HG03571 (cell line): ENCODE measurements at regions not wholly inside any gene's neighbourhood (a gene's known extent, or its start where the extent isn't known, plus 50 kb on each side); places are given as distances from the start of the nearest gene placed in this dataset.
"Not testable (repeated sequence)": the region's sequence is repeated elsewhere in the genome, so short reads cannot be mapped to it uniquely, and the experiment has no call there.

Experiments used
- ATAC-seq: cut with Tn5 transposase; IDR thresholded peaks from one replicate; pipeline ENCODE4 v1.9.1; 2021; ENCODE audit not compliant: unreplicated experiment

GRCh38 chr1:223045164-223045957, 97.7 kb downstream of the TLR5 start:
- ATAC-seq: no peak

- no peak for ATAC-seq
These were observed 97.0 kb downstream of the TLR5 start for GRCh38 chr1:223046011-223046410.

DNA sequence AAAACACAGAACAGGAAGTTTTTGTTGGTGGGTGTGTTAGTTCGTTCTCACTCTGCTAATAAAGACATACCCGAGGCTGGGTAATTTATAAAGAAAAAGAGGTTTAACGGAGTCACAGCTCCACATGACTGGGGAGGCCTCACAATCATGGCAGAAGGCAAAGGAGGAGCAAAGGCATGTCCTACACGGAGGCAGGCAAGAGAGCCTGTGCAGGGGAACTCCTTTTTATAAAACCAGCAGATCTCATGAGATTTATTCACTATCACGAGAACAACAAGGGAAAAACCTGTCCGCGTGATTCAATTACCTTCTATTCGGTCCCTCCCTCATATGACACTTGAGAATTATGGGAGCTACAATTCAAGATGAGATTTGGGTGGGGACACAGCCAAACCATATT, 96.6 kb downstream of the TLR5 start:
- ATAC-seq: not testable (repeated sequence)

- ATAC-seq: no peak
These were observed 95.0 kb downstream of the TLR5 start for GRCh38 chr1:223048026-223048425.

GRCh38 chr1:223052462-223052861, 90.6 kb downstream of the TLR5 start:
- ATAC-seq: no peak

- ATAC-seq: no peak
These were observed 90.1 kb downstream of the TLR5 start for GRCh38 chr1:223052931-223053330.

DNA sequence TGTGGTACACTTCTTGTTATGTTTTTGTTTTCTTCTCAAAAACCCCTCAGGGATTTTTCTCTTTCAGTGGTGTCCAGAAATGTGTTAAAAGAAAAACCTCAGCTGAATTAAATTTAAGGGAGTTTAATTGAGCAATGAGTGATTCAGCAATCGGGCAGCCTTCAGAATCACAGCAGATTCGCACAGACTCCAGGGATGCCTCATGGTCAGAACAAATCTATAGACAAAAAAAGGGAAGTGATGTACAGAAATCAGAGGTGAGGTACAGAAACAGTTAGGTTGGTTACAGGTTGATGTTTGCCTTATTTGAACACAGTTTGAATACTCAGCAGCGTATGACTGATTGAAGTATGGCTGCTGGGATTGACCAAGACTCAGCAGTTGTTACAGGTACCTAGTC, 86.2 kb downstream of the TLR5 start:
- ATAC-seq: no peak

DNA sequence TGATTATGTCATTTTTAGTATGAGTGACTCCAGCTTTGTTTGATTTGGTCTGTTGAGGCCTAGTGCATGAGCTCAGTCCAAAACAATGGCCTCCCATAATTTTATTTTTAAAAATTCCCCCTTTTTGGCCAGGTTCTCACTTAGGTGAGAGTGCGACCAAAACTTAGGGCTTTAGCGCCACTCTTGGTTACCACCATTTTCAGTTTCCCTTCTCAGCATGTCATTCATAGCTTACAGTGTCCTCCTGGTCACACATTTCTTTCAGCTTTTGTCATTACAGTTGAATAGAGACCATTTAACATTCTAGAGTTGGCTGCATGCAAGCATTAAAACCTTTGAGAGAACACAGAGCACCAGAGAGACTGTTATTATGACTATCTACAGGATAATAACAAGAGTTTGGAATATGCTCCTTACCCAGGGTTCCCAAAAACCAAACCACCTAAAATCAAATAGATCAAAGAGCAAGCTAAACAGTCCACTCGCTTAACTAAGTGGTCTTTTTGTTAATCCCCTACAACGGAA, 85.4 kb downstream of the TLR5 start:
- ATAC-seq: no peak
